HCT116 (cell line): ENCODE measurements at regions not wholly inside any gene's neighbourhood (a gene's known extent, or its start where the extent isn't known, plus 50 kb on each side); places are given as distances from the start of the nearest gene placed in this dataset.

Experiments used
- ATAC-seq: fragments of 200-7000 bp; cut with Tn5 transposase; 2 replicates; pipeline ENCODE4 v1.9.1; 2020; ENCODE audit warnings: mild to moderate bottlenecking, moderate library complexity
- BruUV-seq: library from RNA; stranded (reverse); fragments of 400-500 nt; replicated peaks from 2 replicates; lab custom pipeline; 2021; lab: Mats Ljungman, UMichigan
- CTCF ChIA-PET: fragments of 300-600 bp; sonication (Branson Sonifier 250); formaldehyde crosslinking; loops from one replicate; lab custom pipeline; 2021; ENCODE audit warnings: antibody characterized with exemption; lab: Charles Lee
- POLR2A ChIA-PET: fragments of 300-600, 350-600 bp; sonication (Branson Sonifier 250); formaldehyde crosslinking; loops from one replicate; lab custom pipeline; 2021; ENCODE audit warnings: antibody characterized with exemption; lab: Charles Lee
- RAD21 ChIA-PET, 2 experiments: fragments of 300-600 bp; sonication (Branson Sonifier 250); formaldehyde crosslinking; loops; one replicate each; lab custom pipeline; 2023; ENCODE audit warnings: low total read pairs in 2 of 2; ENCODE audit not compliant: uncharacterized antibody in 2 of 2, unreplicated experiment in 2 of 2, low non-redundant PET in 1 of 2; lab: Charles Lee
- DNase-seq: peaks from one replicate; pipeline ENCODE4 v3.0.0-alpha.2; 2010; ENCODE audit warnings: low read depth, low spot score
- H2AFZ ChIP-seq: fragments of 200-600 bp; shearing (Covaris generic), sonication (generic); 2 replicates; pipeline ENCODE4 v1.6.1; 2017; ENCODE audit warnings: low read depth, mixed run types, mixed read lengths, antibody characterized with exemption, low read length; ENCODE audit not compliant: poor library complexity, severe bottlenecking
- H3K27ac ChIP-seq: 2 replicates; pipeline ENCODE4 v1.5.1; 2012; ENCODE audit warnings: low read depth, low read length
- H3K27me3 ChIP-seq: fragments of 200-600 bp; sonication (generic); 2 replicates; pipeline ENCODE4 v1.6.1; 2016; ENCODE audit warnings: mixed run types, low read length, mixed read lengths; ENCODE audit not compliant: insufficient read depth
- H3K36me3 ChIP-seq, 2 experiments: fragments of 200-500 bp in 1 of 2; fragments of 200-600 bp in 1 of 2; sonication (Bioruptor generic) in 1 of 2; sonication (generic) in 1 of 2; 2 replicates each; pipeline versions ENCODE4 v1.5.1 to v1.6.1; 2014 to 2016; ENCODE audit warnings: low read length in 2 of 2, inconsistent platforms in 1 of 2, mixed read lengths in 1 of 2, mixed run types in 1 of 2; ENCODE audit not compliant: insufficient read depth in 2 of 2, control insufficient read depth in 1 of 2
- H3K4me1 ChIP-seq, 2 experiments: fragments of 200-600 bp in 1 of 2; sonication (generic) in 1 of 2; 2 replicates each; pipeline versions ENCODE4 v1.5.1 to v1.6.1; 2012 to 2017; ENCODE audit warnings: low read length in 2 of 2, inconsistent platforms in 1 of 2, mild to moderate bottlenecking in 1 of 2, mixed read lengths in 1 of 2, mixed run types in 1 of 2, moderate library complexity in 1 of 2; ENCODE audit not compliant: insufficient read depth in 2 of 2, control insufficient read depth in 1 of 2
- H3K4me2 ChIP-seq: fragments of 200-600 bp; sonication (generic); 2 replicates; pipeline ENCODE4 v1.6.1; 2017; ENCODE audit warnings: mixed run types, low read length, mixed read lengths
- H3K4me3 ChIP-seq, 2 experiments: fragments of 200-600 bp in 1 of 2; sonication (generic) in 1 of 2; replicated peaks in 1 of 2; 2 replicates each; pipeline ENCODE4 v1.5.1; 2011 to 2016; ENCODE audit warnings: low read length in 2 of 2, control low read depth in 1 of 2, low read depth in 1 of 2, mild to moderate bottlenecking in 1 of 2, mixed read lengths in 1 of 2, mixed run types in 1 of 2
- H3K79me2 ChIP-seq: fragments of 200-600 bp; sonication (generic); 2 replicates; pipeline ENCODE4 v1.6.1; 2017; ENCODE audit warnings: mild to moderate bottlenecking, mixed run types, low read length, moderate library complexity, mixed read lengths; ENCODE audit not compliant: insufficient read depth
- H3K9ac ChIP-seq: fragments of 200-600 bp; sonication (generic); 2 replicates; pipeline ENCODE4 v1.6.1; 2016; ENCODE audit warnings: low read length, mixed read lengths
- H3K9me2 ChIP-seq: fragments of 200-600 bp; sonication (generic), shearing (Covaris generic); 2 replicates; pipeline ENCODE4 v1.6.1; 2017; ENCODE audit warnings: mixed run types, mild to moderate bottlenecking, moderate library complexity; ENCODE audit not compliant: insufficient read depth
- H3K9me3 ChIP-seq, 2 experiments: fragments of 200-500 bp in 1 of 2; fragments of 200-600 bp in 1 of 2; sonication (Bioruptor generic) in 1 of 2; sonication (generic) in 1 of 2; 2 replicates each; pipeline ENCODE4 v1.6.1; 2014 to 2017; ENCODE audit warnings: low read length in 2 of 2, mixed read lengths in 2 of 2, inconsistent platforms in 1 of 2, low read depth in 1 of 2, mild to moderate bottlenecking in 1 of 2, mixed run types in 1 of 2, moderate library complexity in 1 of 2; ENCODE audit not compliant: control insufficient read depth in 1 of 2, insufficient read depth in 1 of 2
- H4K20me1 ChIP-seq: fragments of 200-600 bp; sonication (generic), shearing (Covaris generic); 2 replicates; pipeline ENCODE4 v1.6.1; 2017; ENCODE audit warnings: mixed run types, mild to moderate bottlenecking, moderate library complexity; ENCODE audit not compliant: insufficient read depth
- CBX3 ChIP-seq: IDR thresholded peaks from 2 replicates; pipeline ENCODE4 v1.6.1; 2012; ENCODE audit warnings: low read depth
- EGR1 ChIP-seq: IDR thresholded peaks from 2 replicates; pipeline ENCODE4 v1.6.1; 2012; ENCODE audit warnings: low read depth
- ELF1 ChIP-seq: IDR thresholded peaks from 2 replicates; pipeline ENCODE4 v1.6.1; 2012; ENCODE audit warnings: low read depth, borderline replicate concordance
- EZH2 ChIP-seq: fragments of 200-600 bp; sonication (generic); IDR thresholded peaks from 2 replicates; pipeline ENCODE4 v1.6.1; 2017; ENCODE audit warnings: antibody characterized with exemption, mixed run types
- FOSL1 ChIP-seq: IDR thresholded peaks from 2 replicates; pipeline ENCODE4 v1.6.1; 2012; ENCODE audit warnings: low read depth
- JUND ChIP-seq: IDR thresholded peaks from 2 replicates; pipeline ENCODE4 v1.6.1; 2012
- RAD21 ChIP-seq: IDR thresholded peaks from 2 replicates; pipeline ENCODE4 v1.6.1; 2012; ENCODE audit warnings: low read depth, mild to moderate bottlenecking
- REST ChIP-seq: IDR thresholded peaks from 2 replicates; pipeline ENCODE4 v1.6.1; 2012; ENCODE audit warnings: low read depth
- SIN3A ChIP-seq: IDR thresholded peaks from 2 replicates; pipeline ENCODE4 v1.6.1; 2012; ENCODE audit warnings: low read depth
- SRF ChIP-seq: IDR thresholded peaks from 2 replicates; pipeline ENCODE4 v1.6.1; 2012; ENCODE audit warnings: low read depth
- TCF7L2 ChIP-seq: IDR thresholded peaks from 2 replicates; pipeline ENCODE4 v1.7.0; 2011; ENCODE audit warnings: borderline replicate concordance, inconsistent platforms; ENCODE audit not compliant: insufficient read depth, insufficient read length; ENCODE audit errors: extremely low read depth
- YY1 ChIP-seq: IDR thresholded peaks from 2 replicates; pipeline ENCODE4 v1.6.1; 2011; ENCODE audit warnings: low read length, low read depth, moderate library complexity, mild to moderate bottlenecking; ENCODE audit not compliant: insufficient replicate concordance; ENCODE audit errors: extremely low read depth
- ZBTB33 ChIP-seq: IDR thresholded peaks from 2 replicates; pipeline ENCODE4 v1.6.1; 2011; ENCODE audit warnings: mild to moderate bottlenecking, low read length, moderate library complexity; ENCODE audit not compliant: insufficient replicate concordance; ENCODE audit errors: extremely low read depth
- ZFX ChIP-seq: fragments of 450-650 bp; IDR thresholded peaks from 2 replicates; pipeline ENCODE4 v1.6.1; 2017
- ZNF274 ChIP-seq: fragments of 200-500 bp; sonication (Bioruptor generic); IDR thresholded peaks from 2 replicates; pipeline ENCODE4 v1.6.1; 2014; ENCODE audit warnings: mild to moderate bottlenecking, low read depth, low read length, inconsistent platforms
- intact Hi-C: fragments of 100-400 bp; cut with micrococcal nuclease; formaldehyde crosslinking; loops from 2 replicates; pipeline ENCODE4 v1.10.0; 2022

GRCh38 chr5:165829504-165829903, 2324.1 kb downstream of the MAT2B start:
- TF ChIP-seq ZBTB33 (no peak), SIN3A (no peak), CBX3 (no peak), ZNF274 (no peak), RAD21 (no peak), YY1 (no peak), EGR1 (no peak), REST (no peak), ELF1 (no peak), JUND (no peak), FOSL1 (no peak), ZFX (no peak), EZH2 (no peak), TCF7L2 (no peak), SRF (no peak)
- TF ChIP-seq, all 23 proteins: peak for 0
- Histone ChIP-seq H3K36me3 (no peaks in the 10 kb centered on the region), H3K27me3 (no peaks in the 10 kb centered on the region), H2AFZ (no peak overlapping the region), H3K79me2 (no peaks in the 10 kb centered on the region), H3K4me2 (no peak overlapping the region), H3K27ac (no peak overlapping the region), H3K9me2 (no peaks in the 10 kb centered on the region), H3K4me3 (no peak overlapping the region), H3K4me1 (no peaks in the 10 kb centered on the region), H4K20me1 (no peaks in the 10 kb centered on the region), H3K9ac (no peak overlapping the region), H3K9me3 (peaks cover 5 to 20% of the 10 kb centered on the region in 2 experiments; a peak in 2 of 4 replicates)
- no TSS peak for BruUV-seq
- ATAC-seq, result no peak
- ChIA-PET RAD21 (interaction anchor here in 1 of 2 experiments (0.6 kb wide), 1 partner anchor 538 kb away, joined by 3 read pairs; no protein-coding TSS in a partner anchor), POLR2A (no interaction called here), CTCF (no interaction called here)
- intact Hi-C loops, result no loop called here
- DNase-seq, result no peak
